GM18909 (cell line): ENCODE measurements at regions not wholly inside any gene's neighbourhood (a gene's known extent, or its start where the extent isn't known, plus 50 kb on each side); places are given as distances from the start of the nearest gene placed in this dataset.
"Not testable (repeated sequence)": the region's sequence is repeated elsewhere in the genome, so short reads cannot be mapped to it uniquely, and the experiment has no call there.

Source experiments
- ATAC-seq: cut with Tn5 transposase; IDR thresholded peaks from one replicate; pipeline ENCODE4 v1.9.1; 2021; ENCODE audit warnings: mild to moderate bottlenecking; ENCODE audit not compliant: unreplicated experiment, poor library complexity

GRCh38 chr1:238951809-238952208 is 434.6 kb upstream of the CHRM3 start:
- ATAC-seq, result no peak

- no peak for ATAC-seq
These were observed 435.6 kb upstream of the CHRM3 start for GRCh38 chr1:238950784-238951183.

DNA sequence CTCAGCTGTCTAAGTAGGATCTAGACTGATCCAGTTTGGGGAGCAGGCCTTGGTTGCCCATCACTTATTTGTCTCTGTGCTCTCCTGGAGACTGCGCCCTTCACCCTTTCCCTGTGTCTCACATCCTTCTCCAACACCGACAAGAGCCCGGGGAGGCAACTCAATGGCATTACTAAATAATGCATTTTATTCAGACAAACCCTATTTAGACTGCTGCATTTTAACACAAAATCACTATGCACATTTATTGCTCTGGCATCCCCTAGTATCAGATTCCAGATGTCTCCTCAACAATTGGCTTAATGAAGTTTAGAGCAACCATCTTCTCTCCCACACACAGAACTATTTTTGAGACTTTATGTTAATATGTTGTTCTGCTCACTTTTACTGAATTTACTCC is 436.4 kb upstream of the CHRM3 start:
- ATAC-seq, result no peak

DNA sequence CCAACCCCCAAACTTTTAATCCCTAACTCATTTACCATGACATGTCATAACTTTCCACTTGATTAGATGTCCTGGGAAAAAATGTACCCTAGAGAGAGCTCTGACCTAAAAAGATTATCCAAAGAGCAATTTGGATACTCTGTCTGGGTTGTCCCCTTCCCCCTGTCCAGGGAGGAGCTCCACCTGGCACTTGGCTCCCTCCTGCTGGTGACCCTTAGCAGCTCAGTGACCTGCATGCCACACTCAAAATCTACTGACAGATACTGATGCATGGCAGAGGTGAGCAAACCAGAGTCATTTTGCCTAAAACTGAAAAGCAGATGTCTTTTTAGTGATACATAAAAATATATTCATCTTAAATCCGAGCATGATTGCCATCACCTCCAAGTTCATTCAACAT is 442.3 kb upstream of the CHRM3 start:
- no peak for ATAC-seq

DNA sequence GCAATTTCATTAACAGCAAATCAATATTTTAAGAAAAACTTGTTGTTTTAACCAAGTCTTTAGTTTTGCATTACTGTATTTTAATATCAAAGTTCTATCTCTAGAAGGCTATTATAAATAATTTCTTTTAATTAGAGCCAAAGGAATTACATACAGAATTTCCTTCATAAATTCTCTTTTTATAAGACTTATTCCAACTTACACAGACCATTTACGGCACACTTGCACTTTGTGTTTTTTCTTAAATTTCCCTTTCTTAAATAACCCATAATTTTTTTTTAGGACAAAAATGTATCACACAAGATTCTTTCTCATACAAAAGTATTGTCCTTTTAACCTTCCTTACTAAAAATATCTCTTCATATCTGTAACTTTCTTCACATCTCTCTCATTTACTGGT is 458.5 kb upstream of the CHRM3 start:
- no peak for ATAC-seq

GRCh38 chr1:238916828-238917227 is 469.5 kb upstream of the CHRM3 start:
- no peak for ATAC-seq

DNA sequence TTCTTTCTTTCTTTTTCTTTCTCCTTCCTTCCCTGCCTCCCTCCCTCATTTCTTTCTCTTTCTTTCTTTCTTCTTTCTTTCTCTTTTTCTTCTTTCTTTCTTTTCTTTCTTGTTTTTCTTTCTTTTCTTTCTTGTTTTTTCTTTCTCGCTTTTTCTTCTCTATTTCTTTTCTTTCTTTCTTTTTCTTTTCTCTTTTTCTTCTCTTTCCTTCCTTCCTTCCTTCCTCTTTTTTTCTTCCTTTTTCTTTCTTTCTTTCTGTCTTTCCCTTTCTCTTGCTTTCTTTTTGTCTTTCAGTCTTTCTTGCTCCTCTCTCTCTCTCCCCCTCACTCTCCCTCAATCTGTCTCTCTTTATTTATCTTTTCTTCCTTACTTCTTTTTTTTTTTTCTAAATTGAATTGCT is 472.0 kb upstream of the CHRM3 start:
- no peak for ATAC-seq

GRCh38 chr1:238913210-238913609 is 473.2 kb upstream of the CHRM3 start:
- ATAC-seq, result no peak

DNA sequence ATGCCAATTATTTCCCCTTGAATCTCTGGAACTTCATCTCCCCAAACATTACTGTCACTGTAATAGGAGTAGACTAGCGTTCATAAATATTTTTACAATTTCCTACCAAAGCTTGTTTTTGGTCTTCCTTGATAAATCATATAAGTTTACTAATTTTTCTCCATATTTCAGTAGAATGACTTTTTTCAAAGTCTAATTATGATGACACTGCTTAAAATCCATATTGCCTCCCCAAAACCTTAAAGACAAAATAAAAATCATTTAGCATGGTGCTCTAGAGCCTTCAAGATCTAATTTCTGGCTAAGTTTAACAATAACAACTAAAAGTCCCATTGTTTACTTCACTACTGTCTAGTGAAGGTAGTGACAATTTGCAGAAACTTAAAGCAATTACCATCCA is 474.2 kb upstream of the CHRM3 start:
- no peak for ATAC-seq

- not testable (repeated sequence) for ATAC-seq
These were observed 483.6 kb upstream of the CHRM3 start for GRCh38 chr1:238902752-238903151.

DNA sequence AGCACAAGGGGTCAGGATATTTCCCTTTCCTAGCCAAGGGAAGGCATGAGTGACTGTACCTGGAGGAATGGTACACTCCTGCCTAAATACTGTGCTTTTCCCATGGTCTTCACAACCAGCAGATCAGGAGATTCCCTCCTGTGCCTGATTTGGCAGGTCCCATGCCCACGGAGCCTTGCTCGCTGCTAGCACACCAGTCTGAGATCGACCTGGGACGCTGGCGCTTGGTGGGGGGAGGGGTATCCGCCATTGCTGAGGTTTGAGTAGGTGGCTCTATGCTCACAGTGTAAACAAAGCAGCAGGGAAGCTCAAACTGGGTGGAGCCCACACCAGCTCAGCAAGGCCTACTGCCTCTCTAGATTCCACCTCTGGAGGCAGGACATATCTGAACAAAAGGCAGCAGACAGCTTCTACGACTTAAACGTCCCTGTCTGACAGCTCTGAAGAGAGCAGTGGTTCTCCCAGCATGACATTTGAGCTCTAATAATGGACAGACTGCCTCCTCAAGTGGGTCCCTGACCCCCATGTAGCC is 486.0 kb upstream of the CHRM3 start:
- ATAC-seq, result no peak

DNA sequence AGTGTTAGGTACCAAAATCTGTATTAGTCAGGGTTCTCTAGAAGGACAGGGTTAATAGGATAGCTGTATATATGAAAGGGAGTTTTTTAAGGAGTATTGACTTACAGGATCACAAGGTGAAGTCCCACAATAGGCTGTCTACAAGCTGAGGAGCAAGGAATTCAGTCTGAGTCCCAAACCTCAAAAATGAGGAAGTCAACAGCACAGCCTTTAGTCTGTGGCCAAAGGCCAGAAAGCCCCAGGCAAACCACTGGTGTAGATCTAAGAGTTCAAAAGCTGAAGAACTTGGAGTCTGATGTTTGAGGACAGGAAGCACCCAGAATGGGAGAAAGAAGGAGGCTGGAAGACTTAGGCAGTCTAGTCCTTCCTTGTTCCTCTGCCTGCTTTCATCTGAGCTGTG is 487.5 kb upstream of the CHRM3 start:
- no peak for ATAC-seq

- no peak for ATAC-seq
These were observed 490.5 kb upstream of the CHRM3 start for GRCh38 chr1:238895911-238896310.

DNA sequence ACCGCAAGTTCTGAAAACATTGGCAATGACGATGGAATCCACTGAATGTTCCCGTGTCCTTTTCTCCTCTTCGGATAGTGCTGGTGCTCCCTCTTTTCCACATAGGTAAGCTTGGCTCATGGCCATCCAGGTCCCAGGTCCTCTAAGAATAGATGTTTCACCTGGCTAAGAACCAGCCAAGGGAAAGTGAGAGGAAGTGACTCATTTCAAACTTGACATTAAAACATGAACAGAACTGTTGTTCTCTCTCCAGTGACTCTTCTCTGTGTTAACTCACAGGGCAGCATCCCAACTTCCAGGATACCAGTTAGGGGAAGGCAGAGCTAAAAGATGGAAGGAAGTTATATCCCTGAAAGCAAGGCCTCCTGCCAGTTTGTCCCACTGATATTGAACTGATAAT is 493.8 kb upstream of the CHRM3 start:
- ATAC-seq, result no peak

DNA sequence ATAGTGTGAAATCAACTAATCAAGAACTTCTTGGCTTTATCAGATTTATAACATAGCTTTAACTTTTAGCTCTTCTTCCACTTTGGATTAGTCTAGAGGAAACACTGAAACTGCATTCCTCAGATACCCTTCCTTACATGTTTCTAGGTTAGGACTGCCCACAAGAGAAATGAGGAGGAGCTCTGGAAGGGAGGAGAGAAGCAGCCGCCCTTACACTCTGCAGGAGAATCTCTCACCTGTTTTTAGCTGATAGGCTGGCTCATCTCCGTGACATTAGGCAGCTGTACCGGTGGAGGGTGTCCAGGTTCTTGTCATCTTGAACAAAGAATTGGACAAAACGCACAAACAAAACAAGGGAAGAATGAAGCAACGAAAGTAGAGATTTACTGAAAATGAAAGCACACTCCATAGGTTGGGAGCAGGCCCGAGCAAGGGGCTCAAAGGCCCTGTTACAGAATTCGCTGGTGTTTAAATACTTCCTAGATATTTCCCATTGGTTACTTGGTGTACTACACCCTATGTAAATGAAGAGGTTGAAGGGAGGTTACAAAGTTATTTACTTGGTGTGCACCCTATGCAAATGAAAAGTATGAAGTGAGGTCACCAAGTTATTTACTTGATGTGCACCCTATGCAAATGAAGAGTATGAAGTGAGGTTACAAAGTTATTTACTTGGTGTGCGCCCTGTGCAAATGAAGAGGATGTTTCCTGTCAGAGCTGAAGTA is 524.9 kb upstream of the CHRM3 start:
- ATAC-seq, result no peak

- ATAC-seq, result no peak
These were observed 552.4 kb upstream of the CHRM3 start for GRCh38 chr1:238833919-238834318.

DNA sequence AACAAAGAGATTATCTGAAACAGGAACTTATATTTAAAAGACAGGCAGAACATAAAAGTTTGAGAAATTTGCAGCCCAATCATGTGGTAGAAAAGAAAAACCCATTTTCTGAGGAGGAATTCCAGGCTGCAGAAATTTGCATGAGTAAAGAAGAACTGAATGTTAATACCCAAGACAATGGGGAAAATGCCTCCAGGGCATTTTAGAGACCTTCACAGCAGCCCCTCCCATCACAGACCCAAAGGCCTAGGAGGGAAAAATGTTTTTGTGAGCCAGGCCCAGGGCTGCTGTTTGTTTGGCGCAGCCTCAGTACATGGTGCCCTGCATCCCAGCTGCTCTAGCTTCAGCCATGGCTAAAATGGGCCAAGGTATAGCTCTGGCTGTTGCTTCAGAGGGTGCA is 554.3 kb upstream of the CHRM3 start:
- no peak for ATAC-seq

DNA sequence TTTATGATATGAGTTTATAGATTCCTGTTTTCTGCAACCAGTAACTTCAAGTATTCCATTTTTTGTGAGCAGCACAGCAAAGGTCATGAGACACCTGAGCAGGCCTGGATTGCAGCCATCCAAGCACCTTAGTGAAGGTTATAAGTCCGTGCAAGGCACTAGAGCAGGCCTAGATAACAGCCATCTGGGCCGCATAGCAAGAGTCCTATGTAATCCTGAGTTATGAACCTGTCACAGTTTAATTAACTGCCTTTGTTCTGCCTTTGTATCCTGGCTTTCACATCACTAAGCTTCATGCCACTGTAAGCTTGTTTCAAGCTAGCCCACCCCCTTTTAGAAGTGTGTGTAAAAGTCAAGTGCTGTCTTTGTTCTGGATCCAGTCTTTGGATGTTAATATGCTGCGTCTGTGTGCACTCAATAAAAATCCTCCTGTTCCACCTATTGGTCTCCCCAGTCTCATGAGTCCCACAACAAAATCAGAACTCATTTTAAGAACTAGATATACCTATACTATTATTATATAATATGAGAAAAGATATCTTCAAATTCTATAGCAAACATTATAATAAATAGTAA is 556.2 kb upstream of the CHRM3 start:
- ATAC-seq, result no peak

DNA sequence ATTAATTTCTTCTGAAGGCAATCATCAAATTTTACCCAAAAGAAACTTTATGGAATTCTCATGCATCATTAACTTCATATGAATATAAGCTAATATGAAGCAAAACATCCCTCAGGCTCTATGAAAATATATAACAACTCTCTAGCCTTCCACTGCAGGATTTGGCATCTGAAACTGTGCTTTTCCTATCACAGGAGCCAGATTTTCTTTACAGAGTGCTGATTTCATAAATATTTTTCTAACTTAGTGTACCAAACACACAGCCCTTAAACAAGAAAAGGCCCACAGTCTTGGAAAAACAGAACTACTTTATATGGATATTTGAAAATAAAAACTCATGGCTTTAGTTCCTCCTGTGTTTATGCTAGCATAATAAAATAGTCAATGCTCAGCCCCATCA is 559.5 kb upstream of the CHRM3 start:
- ATAC-seq, result no peak

DNA sequence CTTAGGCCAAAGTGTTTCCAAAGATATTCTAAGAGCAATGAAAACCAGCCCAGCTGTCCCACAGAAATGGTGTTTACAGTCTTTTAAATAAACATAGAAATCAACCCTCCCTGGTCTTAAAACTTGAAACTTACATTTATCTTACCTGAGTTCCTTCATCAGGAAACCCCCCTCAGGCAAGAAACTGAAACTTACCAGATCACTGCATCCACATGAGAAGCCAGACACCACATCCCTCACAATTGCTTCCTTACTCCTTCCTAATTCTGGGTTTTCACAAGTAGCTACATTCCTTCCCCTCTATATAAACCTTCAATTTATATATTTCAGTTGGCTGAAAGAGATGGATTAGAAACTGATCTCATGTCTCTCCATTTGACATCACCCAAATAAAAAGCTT is 563.0 kb upstream of the CHRM3 start:
- ATAC-seq, result no peak

DNA sequence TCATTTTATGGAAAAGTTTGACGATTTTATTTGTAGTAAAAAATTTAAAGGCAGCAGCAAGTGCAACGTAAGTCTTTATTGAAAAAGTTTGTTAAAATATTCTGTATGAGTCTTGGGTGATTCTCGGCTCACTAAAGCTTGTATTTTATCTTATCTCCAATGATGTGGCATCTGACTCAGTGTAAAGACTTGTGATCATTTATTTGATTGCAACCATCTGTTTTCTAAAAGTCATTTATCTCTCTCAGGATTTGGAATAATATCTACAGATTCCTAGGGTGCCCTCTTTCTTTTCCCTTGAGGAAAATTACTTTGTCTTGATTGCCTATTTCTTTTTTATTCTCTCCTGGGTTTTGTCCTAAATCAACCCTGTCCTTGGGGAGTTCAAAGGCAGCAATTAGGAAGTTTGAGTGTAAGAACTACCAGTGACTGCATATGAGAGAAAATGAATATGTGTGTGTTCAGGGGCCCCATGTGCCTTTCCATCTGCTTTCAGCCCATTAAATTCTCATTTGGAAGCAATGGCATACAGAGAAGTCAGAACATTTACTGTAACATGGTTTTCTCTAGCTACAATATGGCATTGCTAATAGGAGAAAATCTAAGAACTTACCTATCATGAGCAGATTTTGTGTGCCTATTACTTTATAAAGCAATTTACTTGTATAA is 575.0 kb upstream of the CHRM3 start:
- no peak for ATAC-seq

- no peak for ATAC-seq
These were observed 595.5 kb upstream of the CHRM3 start for GRCh38 chr1:238790882-238791281.
